ENCODE measurements at regions not wholly inside any gene's neighbourhood (a gene's known extent, or its start where the extent isn't known, plus 50 kb on each side); places are given as distances from the start of the nearest gene placed in this dataset.
"Not testable (repeated sequence)": the region's sequence is repeated elsewhere in the genome, so short reads cannot be mapped to it uniquely, and the experiment has no call there.

DNA sequence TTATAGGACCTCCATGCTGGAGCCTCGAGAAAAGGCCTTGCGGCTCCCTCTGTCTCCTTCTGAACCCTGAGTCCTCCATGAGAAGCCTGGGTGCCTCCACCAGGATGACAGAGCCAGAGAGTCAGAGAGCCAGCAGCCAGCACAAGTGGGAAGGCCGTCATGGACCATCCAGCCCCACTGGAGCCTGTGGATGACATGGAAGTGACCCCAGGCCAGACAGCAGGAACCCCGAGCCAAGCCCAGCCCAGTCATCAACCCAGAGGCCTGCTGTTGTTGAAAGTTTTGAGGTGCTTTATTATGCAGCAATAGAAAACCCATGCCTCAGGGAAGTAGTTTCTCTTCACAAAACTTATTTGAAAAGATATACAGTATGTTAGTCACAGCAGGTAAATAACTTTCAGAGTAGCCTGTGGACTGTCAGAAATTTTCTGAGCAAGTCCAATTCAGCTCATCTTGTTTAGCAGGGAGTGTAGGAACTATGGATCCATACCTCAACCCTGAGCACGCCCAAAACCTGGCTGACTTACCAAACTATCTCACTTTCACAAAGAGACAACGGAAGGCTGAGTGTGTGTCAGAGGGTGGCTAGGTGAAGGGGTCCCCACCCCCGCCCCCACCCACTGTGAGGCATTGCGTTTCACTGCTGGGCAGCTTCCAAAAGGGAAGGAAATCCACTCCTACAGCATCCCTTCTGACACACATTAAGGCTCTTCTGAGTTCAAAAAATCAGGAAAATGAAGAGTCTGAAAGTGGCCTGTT lies 79.9 kb upstream of the NDUFV2 start:
- ATAC-seq (ENCODE audit: low FRiP score) (no peak), DNase-seq (ENCODE audit: low spot score) (no peak)
- TF ChIP-seq, protein P1, sequence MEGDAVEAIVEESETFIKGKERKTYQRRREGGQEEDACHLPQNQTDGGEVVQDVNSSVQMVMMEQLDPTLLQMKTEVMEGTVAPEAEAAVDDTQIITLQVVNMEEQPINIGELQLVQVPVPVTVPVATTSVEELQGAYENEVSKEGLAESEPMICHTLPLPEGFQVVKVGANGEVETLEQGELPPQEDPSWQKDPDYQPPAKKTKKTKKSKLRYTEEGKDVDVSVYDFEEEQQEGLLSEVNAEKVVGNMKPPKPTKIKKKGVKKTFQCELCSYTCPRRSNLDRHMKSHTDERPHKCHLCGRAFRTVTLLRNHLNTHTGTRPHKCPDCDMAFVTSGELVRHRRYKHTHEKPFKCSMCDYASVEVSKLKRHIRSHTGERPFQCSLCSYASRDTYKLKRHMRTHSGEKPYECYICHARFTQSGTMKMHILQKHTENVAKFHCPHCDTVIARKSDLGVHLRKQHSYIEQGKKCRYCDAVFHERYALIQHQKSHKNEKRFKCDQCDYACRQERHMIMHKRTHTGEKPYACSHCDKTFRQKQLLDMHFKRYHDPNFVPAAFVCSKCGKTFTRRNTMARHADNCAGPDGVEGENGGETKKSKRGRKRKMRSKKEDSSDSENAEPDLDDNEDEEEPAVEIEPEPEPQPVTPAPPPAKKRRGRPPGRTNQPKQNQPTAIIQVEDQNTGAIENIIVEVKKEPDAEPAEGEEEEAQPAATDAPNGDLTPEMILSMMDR (IDR thresholded peaks at IDR 0.05), result no peak

DNA sequence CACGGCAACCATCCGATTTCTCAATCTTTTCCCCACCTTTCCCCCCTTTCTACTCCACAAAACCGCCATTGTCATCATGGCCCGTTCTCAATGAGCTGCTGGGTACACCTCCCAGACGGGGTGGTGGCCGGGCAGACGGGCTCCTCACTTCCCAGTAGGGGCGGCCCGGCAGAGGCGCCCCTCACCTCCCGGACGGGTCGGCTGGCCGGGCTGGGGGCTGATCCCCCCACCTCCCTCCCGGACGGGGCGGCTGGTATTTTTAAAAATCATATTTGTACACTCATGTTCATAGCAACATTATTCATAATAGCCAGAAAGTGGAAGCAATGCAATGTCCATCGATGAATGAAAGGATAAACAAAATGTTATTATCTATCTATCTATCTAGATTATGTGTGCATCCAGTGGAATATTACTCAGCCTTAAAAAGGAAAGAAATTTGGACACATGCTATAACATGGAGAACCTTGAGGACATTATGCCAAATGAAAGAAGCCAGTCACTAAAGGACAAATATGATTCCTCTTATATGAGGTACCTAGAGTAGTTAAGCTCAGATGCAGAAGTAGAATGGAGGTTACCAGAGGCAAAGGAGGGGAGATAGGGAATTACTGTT lies 78.4 kb upstream of the NDUFV2 start:
- not testable (repeated sequence) for ATAC-seq (ENCODE audit: low FRiP score); DNase-seq (ENCODE audit: low spot score)

DNA sequence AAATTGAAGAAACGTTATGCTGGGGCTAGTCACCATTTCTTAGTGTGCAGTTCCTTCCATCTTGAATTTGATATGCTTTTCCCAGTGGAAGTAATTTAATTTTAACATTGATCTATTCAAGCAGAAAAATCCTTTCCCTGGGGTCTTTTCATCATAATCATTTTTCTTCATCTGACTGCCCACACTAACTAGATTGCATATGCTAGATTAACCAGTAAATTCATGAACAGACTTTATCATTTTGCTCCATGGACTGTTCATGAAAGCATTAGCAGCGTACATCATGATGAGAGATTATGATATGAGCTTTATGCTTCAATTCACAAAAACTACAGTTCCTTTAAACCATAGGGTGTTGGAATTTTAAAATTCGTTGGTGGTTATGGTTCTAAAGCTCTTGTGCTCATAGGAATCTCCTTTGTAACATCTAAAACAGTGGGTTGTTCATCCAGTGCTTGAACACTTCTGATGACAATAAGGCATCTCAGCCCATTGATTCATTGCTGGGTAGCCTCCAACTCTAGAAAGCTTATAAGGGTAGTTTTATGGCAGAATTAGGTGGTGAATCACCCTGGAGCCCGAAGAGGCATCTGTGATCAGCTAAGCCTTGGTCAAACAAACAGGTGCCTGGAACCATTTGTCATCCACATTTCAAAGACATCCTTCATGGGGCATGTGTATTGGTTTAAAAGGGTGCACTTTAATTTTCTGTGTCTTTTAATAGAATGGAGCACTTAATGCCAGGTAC lies 77.2 kb upstream of the NDUFV2 start:
- TF ChIP-seq, protein P1 (IDR thresholded peaks at IDR 0.05), result no peak
- DNase-seq (ENCODE audit: low spot score), result no peak
- no peak for ATAC-seq (ENCODE audit: low FRiP score)

DNA sequence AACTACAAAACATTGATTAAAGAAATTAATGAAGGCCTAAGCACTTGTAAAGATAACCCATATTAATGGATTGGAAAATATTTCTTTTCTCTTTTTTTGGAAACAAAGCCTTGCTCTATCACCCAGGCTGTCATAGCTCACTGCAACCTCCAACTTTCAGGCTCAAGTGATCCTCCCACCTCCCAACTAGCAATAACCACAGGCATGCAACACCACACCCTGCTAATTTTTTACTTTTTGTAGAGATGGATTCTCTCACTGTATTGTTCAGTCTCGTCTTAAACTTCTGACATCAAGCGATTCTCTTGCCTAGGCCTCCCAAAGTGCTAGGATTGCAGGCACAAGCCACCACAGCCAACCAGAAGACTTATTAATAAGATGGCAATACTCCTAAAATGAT lies 73.4 kb upstream of the NDUFV2 start:
- TF ChIP-seq, protein P1 (IDR thresholded peaks at IDR 0.05), result no peak
- ATAC-seq (ENCODE audit: low FRiP score) (no peak), DNase-seq (ENCODE audit: low spot score) (no peak)

DNA sequence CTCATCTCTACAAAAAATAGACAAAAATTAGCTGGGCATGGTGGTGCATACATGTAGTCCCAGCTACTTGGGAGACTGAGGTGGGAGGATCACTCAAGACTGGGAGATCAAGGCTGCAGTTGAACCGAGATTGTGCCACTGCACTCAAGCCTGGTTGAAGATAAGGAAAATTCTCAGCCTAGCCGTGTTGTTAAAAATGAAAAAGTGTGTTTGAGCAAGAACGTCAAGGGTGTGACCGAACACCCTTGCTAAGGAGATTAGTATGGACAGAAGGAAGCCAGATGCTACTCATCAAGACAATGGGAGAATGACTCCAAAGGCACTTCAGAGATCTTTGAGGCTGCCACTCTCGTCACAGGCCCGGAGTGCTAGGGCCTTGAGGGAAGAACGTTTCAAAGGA lies 70.0 kb upstream of the NDUFV2 start:
- ATAC-seq (ENCODE audit: low FRiP score) (no peak), DNase-seq (ENCODE audit: low spot score) (no peak)
- TF ChIP-seq, protein P1 (IDR thresholded peaks at IDR 0.05), result no peak

DNA sequence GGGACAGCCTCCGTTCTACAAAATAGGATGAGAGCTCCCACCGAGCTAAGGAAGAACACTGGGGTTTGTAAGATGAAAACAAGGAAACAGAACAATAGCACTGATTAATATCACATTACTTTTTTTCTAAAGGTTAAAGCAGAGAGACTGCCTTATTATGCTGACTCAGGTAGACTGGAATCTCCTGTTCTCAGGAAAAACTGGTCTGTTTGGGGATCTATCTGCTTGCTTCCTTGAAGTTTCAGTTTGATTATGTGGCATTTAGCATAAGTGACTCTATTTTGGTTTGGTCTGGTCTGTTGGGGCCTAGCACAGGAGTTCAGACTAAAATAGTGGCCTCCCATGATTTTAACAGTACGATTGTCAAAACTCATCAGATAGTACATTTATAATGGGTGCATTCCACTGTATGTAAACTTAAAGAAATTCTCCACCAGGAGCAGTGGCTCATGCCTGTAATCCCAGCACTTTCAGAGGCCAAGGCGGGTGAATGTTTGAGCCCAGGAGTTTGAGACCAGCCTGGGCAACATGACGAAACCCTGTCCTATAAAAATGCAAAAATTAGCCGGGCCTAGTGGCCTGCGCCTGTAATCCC lies 64.1 kb upstream of the NDUFV2 start:
- no peak for DNase-seq (ENCODE audit: low spot score)
- TF ChIP-seq, protein P1 (IDR thresholded peaks at IDR 0.05), result no peak
- no peak for ATAC-seq (ENCODE audit: low FRiP score)

DNA sequence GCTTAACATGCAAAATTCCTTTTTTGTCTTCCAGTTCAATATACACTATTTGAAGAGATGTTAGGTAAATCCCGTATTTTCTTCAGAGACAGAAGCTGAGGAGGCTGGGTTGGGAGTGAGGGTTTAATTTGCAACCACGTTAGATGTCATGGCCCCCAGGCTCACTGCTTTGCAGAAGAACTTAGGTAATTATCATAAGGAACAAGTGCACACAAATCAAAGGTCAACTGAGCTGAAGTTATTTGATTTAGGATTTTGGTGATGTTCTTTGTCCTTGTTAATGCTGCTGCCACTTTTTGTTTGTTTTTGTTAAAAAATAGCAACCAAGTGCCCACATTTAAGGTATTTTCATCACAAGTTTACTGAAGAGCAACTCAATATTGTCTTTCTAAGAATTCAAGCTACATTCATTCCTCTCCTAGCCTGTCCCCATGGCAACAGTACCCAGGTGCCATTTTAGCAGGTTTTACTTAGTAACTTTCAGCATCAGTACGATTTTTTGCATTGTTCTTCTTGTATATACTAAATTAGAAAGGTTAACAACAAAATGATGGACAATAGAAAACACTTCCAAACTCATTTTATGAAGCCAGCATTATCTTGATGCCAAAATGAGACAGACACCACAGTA lies 62.9 kb upstream of the NDUFV2 start:
- no peak for ATAC-seq (ENCODE audit: low FRiP score)

More for the DNA sequence above, 62.9 kb upstream of the NDUFV2 start:
- no peak for DNase-seq (ENCODE audit: low spot score)
- TF ChIP-seq, protein P1 (IDR thresholded peaks at IDR 0.05), result no peak
